Inflammatory macrophage (primary cell): ENCODE measurements at regions not wholly inside any gene's neighbourhood (a gene's known extent, or its start where the extent isn't known, plus 50 kb on each side); places are given as distances from the start of the nearest gene placed in this dataset.
"Not testable (repeated sequence)": the region's sequence is repeated elsewhere in the genome, so short reads cannot be mapped to it uniquely, and the experiment has no call there.

Experiments
- DNase-seq, 2 donors: peaks; one replicate each; pipeline ENCODE4 v3.0.0-alpha.2; 2020 to 2022

GRCh38 chr6:160804639-160805038 lies 102.6 kb downstream of the PLG start:
- DNase-seq: no peak

DNA sequence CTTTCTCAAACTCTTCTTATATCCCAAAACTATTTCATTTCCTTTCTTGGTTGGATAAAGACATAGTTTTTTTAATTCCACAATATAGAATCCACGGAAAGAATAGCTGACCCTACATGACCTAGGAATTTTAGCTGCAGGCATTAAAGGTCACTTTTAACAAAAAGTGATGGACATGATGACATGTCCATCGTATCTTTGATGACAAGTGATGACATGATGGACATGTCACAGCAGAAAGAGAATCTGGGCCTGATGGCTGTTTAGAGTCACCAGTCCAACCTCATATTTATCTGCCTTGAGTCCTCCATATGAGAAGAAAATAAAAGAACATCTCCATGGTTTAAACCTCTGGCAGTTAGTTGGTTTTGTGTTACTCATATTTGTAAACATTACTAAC lies 106.2 kb downstream of the PLG start:
- DNase-seq: no peak

DNA sequence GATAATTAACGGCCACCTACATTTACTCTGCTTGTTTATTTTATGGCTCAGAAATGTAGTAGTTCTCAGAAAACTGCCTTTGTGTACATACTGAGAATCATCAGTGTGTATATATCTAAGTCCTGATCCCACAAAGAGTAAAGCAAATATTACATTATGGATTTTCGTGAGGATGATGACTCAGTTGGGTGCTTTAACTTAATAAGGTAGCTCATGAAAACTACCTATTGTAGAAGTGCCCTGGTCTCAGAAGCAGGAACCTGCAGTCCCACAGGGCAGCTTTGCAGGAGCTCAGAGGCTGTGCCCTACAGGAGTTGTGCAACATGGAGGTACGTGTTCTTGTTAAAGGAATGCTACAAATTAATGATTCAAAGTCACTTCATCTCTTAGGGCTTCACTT lies 108.2 kb downstream of the PLG start:
- DNase-seq: no peak

DNA sequence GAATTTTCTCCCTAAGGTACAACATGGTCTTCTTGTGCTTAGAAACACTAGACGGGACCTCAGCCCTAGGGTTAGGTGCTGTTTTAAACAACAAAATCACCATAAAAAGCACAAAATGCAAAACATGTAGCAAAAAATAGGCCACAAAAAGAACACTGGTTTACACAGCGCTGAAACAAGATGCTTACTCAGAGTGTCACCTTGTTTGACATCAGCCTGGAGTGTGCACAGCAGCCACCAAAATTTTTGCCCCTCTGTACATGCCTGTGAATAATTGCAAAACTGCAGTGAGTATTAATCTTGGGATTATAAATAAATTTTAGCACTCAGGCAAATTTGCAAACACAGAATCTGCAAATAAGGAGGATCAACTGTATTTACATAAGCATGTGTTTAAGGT lies 110.1 kb downstream of the PLG start:
- DNase-seq: no peak

- no peak for DNase-seq
Measured at GRCh38 chr6:160818934-160819333, 116.9 kb downstream of the PLG start.

- DNase-seq: not testable (repeated sequence)
Measured at GRCh38 chr6:160820661-160821060, 118.6 kb downstream of the PLG start.

DNA sequence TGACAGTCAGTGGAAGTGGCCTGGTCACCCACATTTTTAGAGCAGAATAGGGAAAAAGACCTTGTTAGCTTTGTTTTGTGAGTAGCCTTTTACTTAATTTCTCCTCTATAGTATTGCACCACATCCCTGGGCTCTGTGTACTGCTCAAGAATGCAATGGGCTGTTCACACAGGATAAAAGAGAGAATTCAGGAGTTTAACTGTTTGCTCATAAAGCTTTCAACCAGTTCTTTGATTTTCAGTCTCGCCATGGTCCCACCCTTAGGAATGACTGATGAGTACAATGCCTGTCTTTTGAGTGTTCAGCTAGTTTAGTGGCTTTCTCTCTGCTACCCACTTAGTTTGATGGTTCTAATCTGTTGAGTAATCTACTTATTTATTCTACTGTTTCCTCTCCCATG lies 129.7 kb downstream of the PLG start:
- DNase-seq: no peak

DNA sequence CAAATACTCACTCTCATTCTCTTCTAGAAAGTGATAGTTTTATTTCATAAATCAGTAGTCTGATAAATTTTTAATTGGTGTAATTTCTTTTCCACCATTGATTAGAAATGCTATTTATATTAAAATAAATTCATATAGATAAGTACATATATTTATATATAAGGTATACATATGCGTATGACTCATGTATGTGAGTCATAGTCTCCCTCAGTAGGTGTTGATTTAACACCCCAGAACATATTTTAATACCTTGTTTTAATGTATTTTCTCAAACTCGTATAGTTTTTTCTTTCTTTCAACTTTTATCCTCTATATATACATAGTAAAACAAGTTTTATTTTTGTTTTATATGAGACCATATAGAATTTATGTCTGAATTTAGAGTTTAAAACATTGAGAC lies 130.4 kb downstream of the PLG start:
- no peak for DNase-seq

DNA sequence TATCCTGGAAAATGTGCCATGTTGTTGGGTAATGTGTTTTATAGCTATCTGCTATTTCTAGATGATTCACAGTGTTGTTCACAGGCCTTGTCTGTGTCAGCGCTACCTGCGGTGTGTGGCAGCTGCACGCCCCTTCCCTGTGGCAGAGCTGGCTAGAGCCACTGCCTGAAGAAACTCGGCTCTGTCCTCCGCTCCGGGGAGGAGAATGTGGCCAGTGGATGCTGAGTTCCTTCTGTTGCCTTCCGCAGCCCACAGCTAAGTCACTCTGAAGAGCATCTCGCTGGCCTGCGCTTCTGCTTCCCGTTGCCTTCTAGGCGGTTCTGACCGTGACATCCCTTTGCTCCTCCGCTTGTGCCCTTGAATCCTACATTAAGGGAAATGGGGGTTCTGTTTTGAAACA lies 135.1 kb downstream of the PLG start:
- no peak for DNase-seq

DNA sequence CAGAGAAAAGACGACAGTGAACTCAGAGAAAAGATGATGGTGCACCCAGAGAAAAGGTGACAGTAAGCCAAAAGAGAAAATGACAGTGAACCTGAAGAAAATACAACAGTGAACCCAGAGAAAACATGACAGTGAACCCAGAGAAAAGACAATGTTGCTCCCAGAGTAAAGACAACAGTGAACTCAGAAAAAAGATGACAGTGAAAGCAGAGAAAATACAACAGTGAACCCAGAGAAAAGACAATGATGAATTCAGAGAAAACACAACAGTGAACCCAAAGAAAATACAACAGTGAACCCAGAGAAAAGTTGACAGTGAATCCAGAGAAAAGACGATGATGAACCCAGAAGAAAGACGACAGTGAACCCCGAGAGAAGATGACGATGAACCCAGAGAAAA lies 140.5 kb upstream of the MAP3K4 start:
- no peak for DNase-seq

- DNase-seq: no peak
Measured at GRCh38 chr6:160853946-160854345, 137.6 kb upstream of the MAP3K4 start.

GRCh38 chr6:160858886-160859285 lies 132.7 kb upstream of the MAP3K4 start:
- no peak for DNase-seq

DNA sequence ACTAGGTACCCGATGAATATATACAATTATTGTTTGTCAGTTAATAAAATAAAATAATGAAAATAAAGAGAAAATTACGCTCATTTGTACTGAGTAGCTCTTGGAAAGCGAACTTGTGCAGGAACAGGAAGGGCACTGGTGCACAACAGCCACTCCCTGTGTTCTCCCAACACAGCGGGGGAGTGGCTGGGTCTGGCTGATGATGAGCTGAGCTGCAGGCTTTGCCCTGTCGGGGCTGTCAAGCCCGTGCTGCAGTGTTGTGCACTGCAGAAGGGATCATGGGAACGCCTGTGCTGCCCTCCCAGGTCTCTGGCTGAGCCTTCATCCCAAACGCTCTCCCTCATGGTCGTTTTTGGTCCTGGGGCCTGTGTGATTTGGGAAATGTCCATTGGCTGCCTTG lies 131.7 kb upstream of the MAP3K4 start:
- DNase-seq: no peak

- no peak for DNase-seq
Measured at GRCh38 chr6:160861824-160862223, 129.7 kb upstream of the MAP3K4 start.

GRCh38 chr6:160863782-160864181 lies 127.8 kb upstream of the MAP3K4 start:
- DNase-seq: no peak

- DNase-seq: no peak
Measured at GRCh38 chr6:160871320-160871719, 120.2 kb upstream of the MAP3K4 start.

DNA sequence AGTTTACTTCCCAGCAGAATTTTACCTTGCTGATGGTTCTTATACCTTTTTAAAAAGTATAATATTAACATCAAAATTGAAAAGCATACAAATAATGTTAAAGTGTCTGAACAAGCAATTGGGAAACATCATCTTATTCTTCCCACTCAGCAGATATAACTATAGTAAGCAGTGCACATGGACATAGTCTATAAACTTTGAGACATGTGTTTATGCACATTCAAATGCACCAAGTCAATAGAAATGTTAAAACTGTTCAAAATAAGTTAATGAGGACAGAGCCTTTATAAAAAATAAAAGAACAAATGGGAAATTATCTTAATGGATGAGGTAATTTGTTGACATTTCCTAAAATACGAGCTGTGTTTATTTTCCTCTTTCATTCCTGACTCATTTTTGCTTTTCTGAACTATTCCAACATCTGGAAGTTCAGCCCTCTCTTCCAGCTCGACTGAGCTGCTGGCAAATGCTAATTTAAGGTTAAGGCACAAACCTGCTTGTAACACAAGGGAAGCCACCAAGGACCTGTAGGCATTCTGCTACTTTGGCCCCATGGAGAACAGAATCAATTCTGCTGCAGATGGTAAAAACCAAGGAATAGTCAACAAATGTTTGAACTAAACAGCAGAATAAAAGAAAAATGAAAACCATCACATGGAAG lies 110.3 kb upstream of the MAP3K4 start:
- DNase-seq: no peak

- DNase-seq: no peak
Measured at GRCh38 chr6:160882006-160882405, 109.6 kb upstream of the MAP3K4 start.

- no peak for DNase-seq
Measured at GRCh38 chr6:160882791-160883279, 108.7 kb upstream of the MAP3K4 start.

DNA sequence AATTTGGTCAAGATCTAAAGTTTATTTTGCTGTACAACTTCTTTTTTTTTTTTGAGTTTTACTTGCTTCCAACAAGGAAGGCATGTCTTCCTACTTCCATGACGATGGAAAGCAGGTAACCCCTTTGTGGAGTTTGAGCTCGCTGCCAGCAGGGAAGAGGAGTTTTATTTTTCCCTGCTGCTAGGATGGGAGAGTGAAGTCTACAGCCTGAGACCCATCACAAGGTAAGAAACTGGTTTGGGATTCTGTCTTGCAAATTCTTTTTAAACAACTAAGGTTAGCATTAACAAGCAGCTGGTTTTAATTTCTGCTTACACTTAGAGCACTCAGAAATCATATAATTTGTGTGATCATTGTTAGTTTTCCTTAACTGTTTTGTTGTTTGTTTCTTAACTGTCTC lies 108.0 kb upstream of the MAP3K4 start:
- no peak for DNase-seq

DNA sequence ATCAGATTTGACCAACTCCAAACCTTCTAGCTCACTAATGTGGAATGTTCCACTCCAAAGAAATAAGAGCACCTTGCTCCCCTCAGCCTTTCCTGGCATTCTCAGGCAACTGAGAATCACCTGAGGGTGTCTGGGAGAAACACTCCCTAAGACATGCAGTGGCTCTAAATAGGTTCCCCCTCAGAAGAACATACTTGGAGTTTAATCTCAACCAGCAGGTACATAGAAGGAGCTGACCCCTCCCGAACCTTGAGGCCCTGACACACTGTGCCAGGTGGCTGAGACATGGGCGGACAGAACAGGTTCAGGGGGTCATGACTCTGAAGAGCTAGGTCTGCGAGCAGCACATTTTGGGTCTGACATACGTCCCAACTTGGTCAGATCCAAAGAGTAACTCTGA lies 107.6 kb upstream of the MAP3K4 start:
- no peak for DNase-seq

GRCh38 chr6:160889148-160889547 lies 102.4 kb upstream of the MAP3K4 start:
- DNase-seq: not testable (repeated sequence)

DNA sequence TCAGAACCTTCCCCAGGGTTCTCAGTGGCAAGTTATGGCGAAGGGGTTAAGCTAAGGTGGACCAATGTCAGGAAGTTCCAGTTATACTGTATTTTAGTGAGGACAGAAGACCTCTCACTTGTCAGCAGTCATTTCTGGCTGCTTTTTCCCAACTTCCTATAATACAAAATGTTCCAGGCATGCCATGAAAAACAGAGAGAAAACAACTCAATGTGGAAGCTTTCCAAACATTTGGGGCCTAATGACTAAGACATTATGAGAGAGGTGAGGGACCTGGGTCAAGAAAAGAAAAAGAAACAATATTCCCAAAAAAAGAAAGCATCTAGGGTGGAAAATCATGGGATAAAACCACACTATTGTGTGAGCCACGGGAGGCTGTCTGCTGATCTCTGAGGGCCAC lies 99.9 kb upstream of the MAP3K4 start:
- DNase-seq: no peak

DNA sequence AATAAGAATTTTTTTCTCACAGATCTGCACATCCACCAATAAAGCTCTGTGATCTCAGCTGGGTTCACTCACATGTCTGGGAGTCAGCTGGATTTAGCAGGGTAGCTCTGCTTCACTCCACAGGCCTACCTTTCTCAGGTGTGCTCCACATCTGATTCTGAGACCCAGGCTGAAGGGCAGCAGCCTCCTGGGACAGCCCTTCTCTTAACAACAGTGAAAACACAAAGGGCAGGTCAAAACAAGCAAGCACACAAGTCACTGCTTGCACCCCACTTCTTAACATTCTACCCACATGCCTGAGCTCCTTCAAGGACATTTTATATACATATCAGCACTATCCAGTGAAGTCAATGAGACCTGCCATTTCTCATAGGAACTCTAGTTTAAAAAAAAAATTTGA lies 96.0 kb upstream of the MAP3K4 start:
- DNase-seq: no peak
